Central memory CD8-positive, alpha-beta T cell (primary cell): ENCODE measurements at regions not wholly inside any gene's neighbourhood (a gene's known extent, or its start where the extent isn't known, plus 50 kb on each side); places are given as distances from the start of the nearest gene placed in this dataset.

Source experiments
- ATAC-seq: fragments of 150-1000 bp; cut with Tn5 transposase; replicated peaks from 2 replicates; pipeline ENCODE4 v1.10.0; 2022; ENCODE audit warnings: mild to moderate bottlenecking, moderate FRiP score, moderate number of reproducible peaks; ENCODE audit not compliant: poor library complexity, severe bottlenecking; ENCODE audit errors: extremely low read depth
- DNase-seq, 2 donors: peaks; one replicate each; pipeline ENCODE4 v3.0.0; 2021; ENCODE audit warnings: low spot score in 2 of 2
- H3K27ac Mint-ChIP-seq: one replicate; pipeline ENCODE4 v1.8.0; 2022; ENCODE audit warnings: low read depth, mild to moderate bottlenecking, moderate library complexity, mixed read lengths
- H3K27me3 Mint-ChIP-seq: one replicate; pipeline ENCODE4 v1.8.0; 2022; ENCODE audit warnings: mixed read lengths
- H3K36me3 Mint-ChIP-seq: one replicate; pipeline ENCODE4 v1.8.0; 2022; ENCODE audit warnings: mild to moderate bottlenecking, moderate library complexity, mixed read lengths; ENCODE audit not compliant: insufficient read depth
- H3K4me1 Mint-ChIP-seq: one replicate; pipeline ENCODE4 v1.8.0; 2022; ENCODE audit warnings: mixed read lengths
- H3K4me3 Mint-ChIP-seq: one replicate; pipeline ENCODE4 v1.8.0; 2022; ENCODE audit warnings: mild to moderate bottlenecking, moderate library complexity, mixed read lengths
- H3K9me3 Mint-ChIP-seq: one replicate; pipeline ENCODE4 v1.8.0; 2022; ENCODE audit warnings: mixed read lengths

- no peak overlapping the region for H3K4me3 Mint-ChIP-seq
- H3K4me1 Mint-ChIP-seq: no peaks in the 10 kb centered on the region
- DNase-seq (no peak), ATAC-seq (no peak)
- peaks cover 2% of the 10 kb centered on the region for H3K36me3 Mint-ChIP-seq
- no peaks in the 10 kb centered on the region for H3K9me3 Mint-ChIP-seq
- H3K27ac Mint-ChIP-seq: no peak overlapping the region
- peaks cover 17% of the 10 kb centered on the region for H3K27me3 Mint-ChIP-seq
Measured at GRCh38 chr13:78770601-78771000, 111.6 kb upstream of the OBI1 start.

GRCh38 chr13:78768950-78769349 is 110.0 kb upstream of the OBI1 start:
- DNase-seq: no peak
- Mint-ChIP-seq H3K27me3 (peaks cover 29% of the 10 kb centered on the region), H3K4me1 (no peaks in the 10 kb centered on the region), H3K36me3 (no peaks in the 10 kb centered on the region), H3K27ac (no peak overlapping the region), H3K9me3 (no peaks in the 10 kb centered on the region), H3K4me3 (no peak overlapping the region)
- no peak for ATAC-seq

GRCh38 chr13:78764665-78765064 is 105.7 kb upstream of the OBI1 start:
- Mint-ChIP-seq H3K4me3 (no peak overlapping the region), H3K4me1 (no peaks in the 10 kb centered on the region), H3K27me3 (peaks cover 29% of the 10 kb centered on the region), H3K27ac (no peak overlapping the region), H3K9me3 (no peaks in the 10 kb centered on the region), H3K36me3 (no peaks in the 10 kb centered on the region)
- ATAC-seq (no peak), DNase-seq (no peak)

- Mint-ChIP-seq H3K36me3 (no peaks in the 10 kb centered on the region), H3K9me3 (no peaks in the 10 kb centered on the region), H3K27ac (no peak overlapping the region), H3K4me3 (no peak overlapping the region), H3K4me1 (no peaks in the 10 kb centered on the region), H3K27me3 (peaks cover 30% of the 10 kb centered on the region)
- ATAC-seq (no peak), DNase-seq (no peak)
Measured at GRCh38 chr13:78762825-78763224, 103.9 kb upstream of the OBI1 start.

- Mint-ChIP-seq H3K27me3 (peaks cover 32% of the 10 kb centered on the region), H3K36me3 (no peaks in the 10 kb centered on the region), H3K4me3 (no peak overlapping the region), H3K4me1 (no peaks in the 10 kb centered on the region), H3K27ac (no peak overlapping the region), H3K9me3 (no peaks in the 10 kb centered on the region)
- no peak for DNase-seq
- no peak for ATAC-seq
Measured at GRCh38 chr13:78759704-78760103, 100.7 kb upstream of the OBI1 start.

GRCh38 chr13:78758549-78758948 is 99.6 kb upstream of the OBI1 start:
- DNase-seq (no peak), ATAC-seq (no peak)
- H3K27me3 Mint-ChIP-seq: peaks cover 38% of the 10 kb centered on the region
- H3K27ac Mint-ChIP-seq: no peak overlapping the region
- no peaks in the 10 kb centered on the region for H3K9me3 Mint-ChIP-seq
- no peak overlapping the region for H3K4me3 Mint-ChIP-seq
- no peaks in the 10 kb centered on the region for H3K36me3 Mint-ChIP-seq
- H3K4me1 Mint-ChIP-seq: no peaks in the 10 kb centered on the region

GRCh38 chr13:78753435-78753834 is 94.5 kb upstream of the OBI1 start:
- no peak for ATAC-seq
- H3K27ac Mint-ChIP-seq: no peak overlapping the region
- no peaks in the 10 kb centered on the region for H3K4me1 Mint-ChIP-seq

GRCh38 chr13:78750735-78751134 is 91.8 kb upstream of the OBI1 start:
- Mint-ChIP-seq H3K4me3 (no peak overlapping the region), H3K27me3 (peaks cover 45% of the 10 kb centered on the region), H3K9me3 (no peaks in the 10 kb centered on the region), H3K27ac (no peak overlapping the region), H3K4me1 (no peaks in the 10 kb centered on the region), H3K36me3 (no peaks in the 10 kb centered on the region)
- ATAC-seq (no peak), DNase-seq (no peak)

More at GRCh38 chr13:78753435-78753834, 94.5 kb upstream of the OBI1 start:
- no peaks in the 10 kb centered on the region for H3K9me3 Mint-ChIP-seq
- no peak overlapping the region for H3K4me3 Mint-ChIP-seq
- H3K27me3 Mint-ChIP-seq: peaks cover 67% of the 10 kb centered on the region
- no peaks in the 10 kb centered on the region for H3K36me3 Mint-ChIP-seq
- DNase-seq: no peak

- no peaks in the 10 kb centered on the region for H3K36me3 Mint-ChIP-seq
- no peak overlapping the region for H3K4me3 Mint-ChIP-seq
- no peak overlapping the region for H3K27ac Mint-ChIP-seq
- no peaks in the 10 kb centered on the region for H3K9me3 Mint-ChIP-seq
- H3K4me1 Mint-ChIP-seq: no peaks in the 10 kb centered on the region
- ATAC-seq (no peak), DNase-seq (no peak)
- H3K27me3 Mint-ChIP-seq: peaks cover 22% of the 10 kb centered on the region
Measured at GRCh38 chr13:78743973-78744372, 85.0 kb upstream of the OBI1 start.

- DNase-seq (no peak), ATAC-seq (no peak)
- Mint-ChIP-seq H3K4me1 (no peaks in the 10 kb centered on the region), H3K36me3 (no peaks in the 10 kb centered on the region), H3K4me3 (no peak overlapping the region), H3K9me3 (no peaks in the 10 kb centered on the region), H3K27ac (no peak overlapping the region), H3K27me3 (peaks cover 16% of the 10 kb centered on the region)
Measured at GRCh38 chr13:78742659-78743058, 83.7 kb upstream of the OBI1 start.

GRCh38 chr13:78736142-78736541 is 77.2 kb upstream of the OBI1 start:
- H3K4me1 Mint-ChIP-seq: no peaks in the 10 kb centered on the region
- DNase-seq: no peak
- no peaks in the 10 kb centered on the region for H3K36me3 Mint-ChIP-seq
- no peaks in the 10 kb centered on the region for H3K9me3 Mint-ChIP-seq
- ATAC-seq: no peak
- peaks cover 18% of the 10 kb centered on the region for H3K27me3 Mint-ChIP-seq
- H3K27ac Mint-ChIP-seq: no peak overlapping the region
- no peak overlapping the region for H3K4me3 Mint-ChIP-seq

- Mint-ChIP-seq H3K9me3 (no peaks in the 10 kb centered on the region), H3K27ac (no peak overlapping the region), H3K36me3 (no peaks in the 10 kb centered on the region), H3K4me3 (no peak overlapping the region), H3K4me1 (no peaks in the 10 kb centered on the region), H3K27me3 (peaks cover 43% of the 10 kb centered on the region)
- no peak for DNase-seq
- ATAC-seq: no peak
Measured at GRCh38 chr13:78732445-78733017, 73.6 kb upstream of the OBI1 start.

GRCh38 chr13:78722700-78723099 is 63.7 kb upstream of the OBI1 start:
- Mint-ChIP-seq H3K27me3 (peaks cover 61% of the 10 kb centered on the region), H3K4me3 (no peak overlapping the region)
- ATAC-seq: no peak

GRCh38 chr13:78719367-78719766 is 60.4 kb upstream of the OBI1 start:
- Mint-ChIP-seq H3K4me3 (no peak overlapping the region), H3K9me3 (no peaks in the 10 kb centered on the region), H3K36me3 (no peaks in the 10 kb centered on the region), H3K4me1 (peaks cover 7% of the 10 kb centered on the region), H3K27me3 (peaks cover 39% of the 10 kb centered on the region), H3K27ac (no peak overlapping the region)
- no peak for DNase-seq
- no peak for ATAC-seq

More at GRCh38 chr13:78722700-78723099, 63.7 kb upstream of the OBI1 start:
- Mint-ChIP-seq H3K36me3 (no peaks in the 10 kb centered on the region), H3K4me1 (no peaks in the 10 kb centered on the region), H3K27ac (no peak overlapping the region), H3K9me3 (no peaks in the 10 kb centered on the region)
- DNase-seq: no peak
